Ishikawa (cell line): ENCODE measurements at regions not wholly inside any gene's neighbourhood (a gene's known extent, or its start where the extent isn't known, plus 50 kb on each side); places are given as distances from the start of the nearest gene placed in this dataset.

Source experiments
- CREB1 ChIP-seq: IDR thresholded peaks from 2 replicates; pipeline ENCODE4 v1.6.1; 2012; ENCODE audit warnings: low read depth
- EGR1 ChIP-seq: IDR thresholded peaks from 2 replicates; pipeline ENCODE4 v1.6.1; 2012
- EP300 ChIP-seq: IDR thresholded peaks from 2 replicates; pipeline ENCODE4 v1.6.1; 2012; ENCODE audit warnings: borderline replicate concordance
- FOXM1 ChIP-seq: IDR thresholded peaks from 2 replicates; pipeline ENCODE4 v1.6.1; 2012; ENCODE audit warnings: low read depth, borderline replicate concordance
- MAX ChIP-seq: IDR thresholded peaks from 2 replicates; pipeline ENCODE4 v1.6.1; 2012
- NFIC ChIP-seq: IDR thresholded peaks from 2 replicates; pipeline ENCODE4 v1.6.1; 2012
- RAD21 ChIP-seq: IDR thresholded peaks from 2 replicates; pipeline ENCODE4 v1.6.1; 2012; ENCODE audit warnings: low read depth
- REST ChIP-seq: IDR thresholded peaks from 2 replicates; pipeline ENCODE4 v1.6.1; 2012; ENCODE audit warnings: low read depth, mild to moderate bottlenecking
- TAF1 ChIP-seq: IDR thresholded peaks from 2 replicates; pipeline ENCODE4 v1.6.1; 2012; ENCODE audit warnings: low read depth, mild to moderate bottlenecking
- TCF12 ChIP-seq: IDR thresholded peaks from 2 replicates; pipeline ENCODE4 v1.6.1; 2012; ENCODE audit warnings: low read depth
- YY1 ChIP-seq: IDR thresholded peaks from 2 replicates; pipeline ENCODE4 v1.6.1; 2012; ENCODE audit warnings: low read depth
- ZBTB7A ChIP-seq: IDR thresholded peaks from 2 replicates; pipeline ENCODE4 v1.6.1; 2012; ENCODE audit warnings: low read depth

DNA sequence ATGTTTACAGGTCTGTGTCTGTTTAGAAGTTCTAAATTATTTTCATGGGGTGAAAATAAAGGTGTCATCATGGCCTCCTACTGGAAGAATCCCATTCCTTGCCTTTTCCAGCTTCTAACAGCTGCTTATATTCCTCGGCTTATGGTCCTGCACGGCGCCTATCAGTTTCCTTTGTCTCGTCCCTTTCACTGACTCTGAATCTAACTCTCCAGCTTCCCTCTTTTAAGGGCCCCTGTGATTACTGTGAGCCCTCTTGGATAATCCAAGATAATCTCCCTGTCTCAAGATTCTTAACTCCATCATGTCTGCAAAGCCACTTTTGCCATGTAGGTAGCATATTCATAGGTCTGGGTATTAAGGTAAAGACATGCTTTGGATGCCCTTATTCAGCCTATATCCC lies 441.0 kb upstream of the ERCC4 start:
- TF ChIP-seq REST (no peak), YY1 (no peak), TAF1 (no peak), EGR1 (no peak), NFIC (no peak), EP300 (no peak), FOXM1 (no peak), ZBTB7A (no peak), RAD21 (no peak), TCF12 (no peak), MAX (no peak), CREB1 (no peak)
